ENCODE measurements at regions not wholly inside any gene's neighbourhood (a gene's known extent, or its start where the extent isn't known, plus 50 kb on each side); places are given as distances from the start of the nearest gene placed in this dataset.

DNA sequence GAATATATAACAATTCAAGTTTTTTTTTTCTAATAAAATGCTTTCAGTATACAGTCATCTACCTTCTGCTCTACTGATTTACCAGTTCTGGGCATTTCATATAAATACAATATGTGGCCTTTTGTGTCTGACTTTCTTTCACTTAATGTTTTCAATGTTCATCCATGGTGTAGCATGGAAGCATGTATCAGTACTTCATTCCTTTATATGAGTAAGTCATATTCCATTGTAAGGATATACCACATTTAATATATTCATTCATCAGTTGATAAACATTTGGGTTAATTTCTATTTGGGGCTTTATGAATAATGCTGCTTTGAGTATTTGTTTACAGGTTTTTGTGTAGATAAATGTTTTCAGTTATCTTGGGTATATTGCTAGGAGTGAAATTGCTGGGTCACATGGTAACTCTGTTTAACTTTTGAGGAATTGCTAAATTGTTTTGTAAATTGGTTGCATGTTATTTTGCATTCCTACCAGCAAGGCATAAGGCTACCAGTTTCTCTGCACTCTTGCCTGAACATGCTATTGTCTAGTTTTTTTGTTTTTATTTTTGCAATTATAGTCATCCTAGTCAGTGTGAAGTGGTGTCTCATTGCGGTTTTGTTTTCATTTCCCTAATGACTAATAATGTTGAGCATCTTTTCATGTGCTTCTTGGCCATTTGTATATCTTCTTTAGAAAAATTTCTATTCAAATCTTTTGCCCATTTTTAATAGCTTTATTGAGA is 206.1 kb downstream of the TM2D1 start:
- no peaks in the 10 kb centered on the region for H3K9me3 ChIP-seq (ENCODE audit: insufficient read depth, low read length, severe bottlenecking)
- TF ChIP-seq CTCF (IDR thresholded peaks at IDR 0.05; ENCODE audit: borderline replicate concordance, extremely low read depth, low read length, poor library complexity, severe bottlenecking): no peak
- no peak for TF ChIP-seq EZH2 (IDR thresholded peaks at IDR 0.05; ENCODE audit: borderline replicate concordance, low read depth, low read length, severe bottlenecking)
- no peak for ATAC-seq (ENCODE audit: insufficient read depth, low read depth)
- no peak overlapping the region for H3K4me2 ChIP-seq (ENCODE audit: insufficient read depth, low read length)
- no peaks in the 10 kb centered on the region for H3K79me2 ChIP-seq (ENCODE audit: insufficient read depth, low read length)
- no peaks in the 10 kb centered on the region for H4K20me1 ChIP-seq (ENCODE audit: insufficient read depth, low read length)
- no peak for DNase-seq
- H3K9ac ChIP-seq (ENCODE audit: low read depth, low read length): no peak overlapping the region
- H3K36me3 ChIP-seq (ENCODE audit: insufficient read depth, low read length): no peaks in the 10 kb centered on the region
- H3K27ac ChIP-seq (ENCODE audit: low read length): no peak overlapping the region
- no peaks in the 10 kb centered on the region for H3K27me3 ChIP-seq (ENCODE audit: insufficient read depth, low read length, poor library complexity)
- no peak overlapping the region for H3K4me3 ChIP-seq (ENCODE audit: low read depth in 1 of 2, low read length in 2 of 2)
- no peaks in the 10 kb centered on the region for H3K4me1 ChIP-seq (ENCODE audit: insufficient read depth, low read length)
- no peak overlapping the region for H2AFZ ChIP-seq (ENCODE audit: low read depth, low read length)

DNA sequence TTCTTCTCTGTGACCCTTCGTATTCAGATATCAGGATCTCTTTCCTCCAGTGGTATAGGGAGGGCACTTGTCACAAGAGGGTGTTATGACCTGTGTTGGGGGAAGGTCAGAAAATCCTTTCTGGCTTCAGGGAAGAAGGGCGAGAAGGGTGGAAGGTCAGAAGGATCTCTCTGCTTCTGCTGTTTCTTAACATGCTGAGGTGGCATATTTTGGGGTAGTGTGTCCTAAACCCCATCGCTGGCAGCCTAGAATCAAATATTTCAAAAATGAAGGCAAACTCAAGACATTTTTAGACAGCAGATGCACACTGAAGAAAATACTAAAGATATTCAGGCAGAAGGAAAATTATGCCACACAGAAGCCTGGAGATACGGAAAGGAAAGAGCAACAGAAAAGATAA is 207.6 kb downstream of the TM2D1 start:
- H3K79me2 ChIP-seq (ENCODE audit: insufficient read depth, low read length): no peaks in the 10 kb centered on the region
- ATAC-seq (ENCODE audit: insufficient read depth, low read depth) (no peak), DNase-seq (no peak)
- H3K9ac ChIP-seq (ENCODE audit: low read depth, low read length): no peak overlapping the region
- TF ChIP-seq CTCF (IDR thresholded peaks at IDR 0.05; ENCODE audit: borderline replicate concordance, extremely low read depth, low read length, poor library complexity, severe bottlenecking): no peak
- TF ChIP-seq EZH2 (IDR thresholded peaks at IDR 0.05; ENCODE audit: borderline replicate concordance, low read depth, low read length, severe bottlenecking): no peak
- no peak overlapping the region for H3K27ac ChIP-seq (ENCODE audit: low read length)
- no peaks in the 10 kb centered on the region for H3K27me3 ChIP-seq (ENCODE audit: insufficient read depth, low read length, poor library complexity)
- no peaks in the 10 kb centered on the region for H4K20me1 ChIP-seq (ENCODE audit: insufficient read depth, low read length)
- no peaks in the 10 kb centered on the region for H3K36me3 ChIP-seq (ENCODE audit: insufficient read depth, low read length)
- H3K4me2 ChIP-seq (ENCODE audit: insufficient read depth, low read length): no peak overlapping the region
- no peak overlapping the region for H2AFZ ChIP-seq (ENCODE audit: low read depth, low read length)
- no peak overlapping the region for H3K4me3 ChIP-seq (ENCODE audit: low read depth in 1 of 2, low read length in 2 of 2)
- no peaks in the 10 kb centered on the region for H3K9me3 ChIP-seq (ENCODE audit: insufficient read depth, low read length, severe bottlenecking)
- no peaks in the 10 kb centered on the region for H3K4me1 ChIP-seq (ENCODE audit: insufficient read depth, low read length)

DNA sequence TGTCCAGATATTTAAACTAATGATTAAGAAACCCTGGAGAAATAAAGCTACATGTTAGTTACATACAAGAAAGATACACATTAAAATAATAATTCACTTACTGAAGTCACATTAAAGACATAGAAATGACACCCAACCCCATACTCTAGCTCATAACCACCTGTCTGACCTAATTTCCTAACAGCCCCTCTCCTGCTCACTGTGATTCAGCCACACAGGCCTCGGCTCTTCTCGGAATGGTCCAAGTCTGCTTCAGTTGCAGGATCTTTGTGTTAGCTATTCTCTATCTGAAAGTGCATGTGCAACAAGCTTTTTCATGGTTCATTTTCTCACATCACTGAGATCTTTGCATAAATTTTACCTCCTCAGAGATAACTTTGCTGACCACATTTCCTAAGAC is 209.8 kb downstream of the TM2D1 start:
- H3K4me3 ChIP-seq (ENCODE audit: low read depth in 1 of 2, low read length in 2 of 2): no peak overlapping the region
- no peak overlapping the region for H3K27ac ChIP-seq (ENCODE audit: low read length)
- no peaks in the 10 kb centered on the region for H3K4me1 ChIP-seq (ENCODE audit: insufficient read depth, low read length)
- H3K36me3 ChIP-seq (ENCODE audit: insufficient read depth, low read length): no peaks in the 10 kb centered on the region
- H4K20me1 ChIP-seq (ENCODE audit: insufficient read depth, low read length): no peaks in the 10 kb centered on the region
- no peak overlapping the region for H2AFZ ChIP-seq (ENCODE audit: low read depth, low read length)
- H3K79me2 ChIP-seq (ENCODE audit: insufficient read depth, low read length): no peaks in the 10 kb centered on the region
- ATAC-seq (ENCODE audit: insufficient read depth, low read depth) (no peak), DNase-seq (no peak)
- H3K4me2 ChIP-seq (ENCODE audit: insufficient read depth, low read length): no peak overlapping the region
- no peaks in the 10 kb centered on the region for H3K9me3 ChIP-seq (ENCODE audit: insufficient read depth, low read length, severe bottlenecking)
- H3K9ac ChIP-seq (ENCODE audit: low read depth, low read length): no peak overlapping the region
- TF ChIP-seq CTCF (IDR thresholded peaks at IDR 0.05; ENCODE audit: borderline replicate concordance, extremely low read depth, low read length, poor library complexity, severe bottlenecking) (no peak), EZH2 (IDR thresholded peaks at IDR 0.05; ENCODE audit: borderline replicate concordance, low read depth, low read length, severe bottlenecking) (no peak)
- H3K27me3 ChIP-seq (ENCODE audit: insufficient read depth, low read length, poor library complexity): no peaks in the 10 kb centered on the region

All from DND-41 (cell line).